T-cell (primary cell): ENCODE measurements at regions not wholly inside any gene's neighbourhood (a gene's known extent, or its start where the extent isn't known, plus 50 kb on each side); places are given as distances from the start of the nearest gene placed in this dataset.
"Not testable (repeated sequence)": the region's sequence is repeated elsewhere in the genome, so short reads cannot be mapped to it uniquely, and the experiment has no call there.

Experiments
- ATAC-seq, 4 experiments: fragments of 200-7000 bp in 3 of 4; fragments of 150-1000 bp in 1 of 4; cut with Tn5 transposase; replicated peaks in 1 of 4; 1 replicate in 3 of 4; 2 replicates in 1 of 4; pipeline ENCODE4 v1.10.0; 2021; ENCODE audit warnings: moderate library complexity in 3 of 4, mild to moderate bottlenecking in 2 of 4, moderate number of reproducible peaks in 1 of 4
- CTCF ChIA-PET, 2 donors: fragments of 300-600 bp; sonication (Branson Sonifier 250); formaldehyde crosslinking; loops; one replicate each; lab custom pipeline; 2022; ENCODE audit warnings: antibody characterized with exemption in 2 of 2; lab: Charles Lee
- POLR2A ChIA-PET, 2 donors: fragments of 300-600 bp; sonication (Branson Sonifier 250); formaldehyde crosslinking; loops; one replicate each; lab custom pipeline; 2022; ENCODE audit warnings: antibody characterized with exemption in 2 of 2; lab: Charles Lee
- DNase-seq, 35 experiments: peaks; one replicate each; pipeline versions ENCODE4 v3.0.0 to v3.0.0-alpha.2; 2013 to 2023
- H3K27ac ChIP-seq: one replicate; pipeline ENCODE4 v1.5.1; 2013; ENCODE audit warnings: low read length
- H3K27me3 ChIP-seq, 2 experiments: replicated peaks in 1 of 2; 1 replicate in 1 of 2; 2 replicates in 1 of 2; pipeline versions ENCODE4 v1.6.1 to v1.7.0; 2013; ENCODE audit warnings: low read length in 1 of 2, mixed read lengths in 1 of 2; ENCODE audit not compliant: control insufficient read depth in 2 of 2, insufficient read depth in 2 of 2; ENCODE audit errors: extremely low read depth in 1 of 2
- H3K36me3 ChIP-seq, 2 donors: 1 replicate in 1 of 2; 2 replicates in 1 of 2; pipeline versions ENCODE4 v1.6.1 to v1.7.0; 2013; ENCODE audit warnings: low read length in 1 of 2; ENCODE audit not compliant: control insufficient read depth in 2 of 2, insufficient read depth in 1 of 2; ENCODE audit errors: extremely low read depth in 1 of 2
- H3K4me1 ChIP-seq, 2 experiments: 1 replicate in 1 of 2; 2 replicates in 1 of 2; pipeline versions ENCODE4 v1.6.1 to v1.7.0; 2013; ENCODE audit warnings: low read length in 2 of 2, mixed read lengths in 1 of 2; ENCODE audit not compliant: insufficient read depth in 2 of 2, control insufficient read depth in 1 of 2; ENCODE audit errors: extremely low read depth in 1 of 2
- H3K4me3 ChIP-seq, 2 donors: 1 replicate in 1 of 2; 2 replicates in 1 of 2; pipeline versions ENCODE4 v1.5.1 to v1.7.0; 2013; ENCODE audit warnings: mild to moderate bottlenecking in 2 of 2, low read length in 1 of 2, moderate library complexity in 1 of 2; ENCODE audit not compliant: control insufficient read depth in 1 of 2; ENCODE audit errors: extremely low read depth in 1 of 2
- H3K9me3 ChIP-seq: 2 replicates; pipeline ENCODE4 v1.7.0; 2013
- H3K27ac Mint-ChIP-seq, 2 donors: one replicate each; pipeline ENCODE4 v1.8.0; 2020 to 2021; ENCODE audit warnings: mild to moderate bottlenecking in 2 of 2, mixed read lengths in 2 of 2
- H3K27me3 Mint-ChIP-seq, 2 donors: one replicate each; pipeline ENCODE4 v1.8.0; 2021 to 2022; ENCODE audit warnings: mixed read lengths in 2 of 2
- H3K36me3 Mint-ChIP-seq: one replicate; pipeline ENCODE4 v1.8.0; 2021; ENCODE audit warnings: mixed read lengths
- H3K4me1 Mint-ChIP-seq, 3 donors: one replicate each; pipeline ENCODE4 v1.8.0; 2020 to 2022; ENCODE audit warnings: mixed read lengths in 3 of 3, mild to moderate bottlenecking in 1 of 3
- H3K4me3 Mint-ChIP-seq, 3 donors: one replicate each; pipeline ENCODE4 v1.8.0; 2020 to 2022; ENCODE audit warnings: mild to moderate bottlenecking in 3 of 3, mixed read lengths in 3 of 3, moderate library complexity in 3 of 3
- H3K9me3 Mint-ChIP-seq, 3 donors: one replicate each; pipeline ENCODE4 v1.8.0; 2020 to 2022; ENCODE audit warnings: mixed read lengths in 3 of 3
- WGBS: methylation state at CpG from one replicate; pipeline ENCODE4 v1.1.5; 2013; ENCODE audit warnings: missing lambda C conversion rate; ENCODE audit not compliant: insufficient coverage; 5-methylcytosine and 5-hydroxymethylcytosine counted together

DNA sequence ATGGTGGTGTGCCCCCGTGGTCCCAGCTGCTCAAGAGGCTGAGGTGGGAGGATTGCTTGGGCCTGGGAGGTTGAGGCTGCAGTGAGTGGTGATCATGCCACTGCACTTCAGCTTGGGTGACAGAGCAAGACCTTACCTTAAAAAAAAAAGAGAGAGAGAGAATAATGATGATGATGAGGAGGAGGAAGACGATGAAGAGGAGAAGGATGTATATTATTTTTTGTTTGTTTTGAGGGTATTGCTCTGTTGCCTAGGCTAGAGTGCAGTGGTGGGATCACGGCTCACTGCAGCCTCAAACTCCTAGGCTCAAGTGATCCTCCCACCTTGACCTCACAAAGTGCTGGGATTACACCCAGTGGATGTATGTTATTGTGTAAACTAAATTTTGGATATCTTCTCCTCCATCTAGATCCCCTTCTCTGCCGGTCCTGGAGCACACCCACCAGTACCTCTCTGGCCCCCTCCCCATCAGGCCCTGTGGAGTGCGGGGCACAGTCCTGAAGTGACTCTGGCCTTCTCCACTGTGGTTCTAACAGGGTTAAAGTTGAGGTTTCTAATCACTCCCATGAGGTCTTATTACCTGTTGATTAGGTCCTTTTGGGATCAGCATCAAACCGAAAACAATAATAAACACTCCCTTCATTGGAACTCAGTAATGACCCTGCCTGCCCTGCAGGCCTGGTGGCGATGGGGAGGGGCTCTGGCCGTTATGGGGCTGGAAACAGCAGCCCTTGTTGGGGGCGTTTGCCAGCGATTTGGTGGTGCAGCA lies 60.5 kb upstream of the ZFHX3 start:
- ChIA-PET CTCF (no interaction called here), POLR2A (no interaction called here)
- Histone ChIP-seq H3K4me1 (no peaks in the 10 kb centered on the region), H3K36me3 (no peaks in the 10 kb centered on the region), H3K27me3 (no peaks in the 10 kb centered on the region), H3K9me3 (no peaks in the 10 kb centered on the region), H3K27ac (no peak overlapping the region), H3K4me3 (no peak overlapping the region)
- Mint-ChIP-seq H3K4me3 (no peak overlapping the region), H3K9me3 (no peaks in the 10 kb centered on the region), H3K27ac (no peak overlapping the region), H3K27me3 (no peaks in the 10 kb centered on the region), H3K36me3 (no peaks in the 10 kb centered on the region), H3K4me1 (no peaks in the 10 kb centered on the region)
- DNase-seq: no peak
- 83% methylated on average over 3 of the region's 10 CpGs for WGBS
- ATAC-seq: no peak

DNA sequence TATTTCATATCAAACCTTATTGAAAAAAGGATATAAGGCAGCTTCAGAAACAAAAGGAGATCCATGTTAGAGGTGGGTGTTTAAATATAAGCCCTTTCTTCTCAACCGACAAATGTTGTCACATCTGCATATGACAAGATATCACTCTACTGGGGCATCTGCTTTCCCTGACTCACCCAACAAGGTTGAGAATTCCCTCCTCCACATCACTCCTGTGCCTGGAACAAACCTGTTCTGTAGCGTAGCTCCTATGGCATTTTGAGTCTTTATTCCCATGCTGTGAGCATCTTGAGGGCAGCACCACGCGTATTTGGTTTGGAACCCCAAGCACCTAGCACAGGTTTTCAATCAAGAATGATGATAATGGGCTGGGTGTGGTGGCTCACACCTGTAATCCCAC lies 59.4 kb upstream of the ZFHX3 start:
- Mint-ChIP-seq H3K36me3 (no peaks in the 10 kb centered on the region), H3K9me3 (no peaks in the 10 kb centered on the region), H3K4me1 (no peaks in the 10 kb centered on the region), H3K27me3 (no peaks in the 10 kb centered on the region), H3K27ac (no peak overlapping the region), H3K4me3 (no peak overlapping the region)
- 100% methylated on average over 4 of the region's 4 CpGs for WGBS
- no peaks in the 10 kb centered on the region for H3K36me3 ChIP-seq
- no peak overlapping the region for H3K4me3 ChIP-seq
- H3K27ac ChIP-seq: no peak overlapping the region
- H3K9me3 ChIP-seq: no peaks in the 10 kb centered on the region
- POLR2A ChIA-PET: no interaction called here
- no peak for DNase-seq
- CTCF ChIA-PET: no interaction called here
- H3K4me1 ChIP-seq: no peaks in the 10 kb centered on the region
- no peak for ATAC-seq
- no peaks in the 10 kb centered on the region for H3K27me3 ChIP-seq

DNA sequence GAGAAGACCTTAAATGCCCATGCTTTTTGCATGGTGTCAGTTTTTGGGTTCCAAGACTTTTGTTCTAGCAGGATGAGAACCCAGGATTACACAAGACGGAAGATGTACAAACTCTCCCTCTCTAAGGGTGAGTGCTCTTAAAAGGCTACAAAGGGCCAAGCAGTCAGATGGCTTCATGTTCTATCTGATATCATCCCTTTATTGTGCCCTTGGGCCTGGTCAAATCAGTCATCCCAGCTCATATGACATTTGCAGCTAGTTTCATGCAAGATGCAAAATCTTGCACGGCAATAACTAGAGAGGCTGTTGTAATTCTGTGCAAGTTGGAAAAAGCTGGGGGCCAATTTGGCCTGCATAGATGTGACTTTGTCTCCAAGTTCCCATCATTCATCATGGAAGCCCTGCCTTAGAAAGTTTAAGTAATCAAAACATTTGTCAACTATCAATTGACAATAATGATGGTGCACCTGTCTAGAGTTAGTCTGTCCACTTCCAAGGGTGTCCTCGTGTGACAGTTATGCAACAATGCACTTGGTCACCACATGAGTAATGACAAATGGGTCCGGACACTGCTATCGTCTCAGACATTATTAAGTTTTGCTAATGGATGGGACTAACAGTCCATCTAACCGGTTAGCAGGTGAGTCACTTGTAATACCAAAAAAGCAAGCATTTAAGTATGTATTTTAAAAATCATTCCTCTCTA lies 58.6 kb upstream of the ZFHX3 start:
- no peaks in the 10 kb centered on the region for H3K4me1 Mint-ChIP-seq
- Histone ChIP-seq H3K4me3 (no peak overlapping the region), H3K9me3 (no peaks in the 10 kb centered on the region), H3K36me3 (no peaks in the 10 kb centered on the region), H3K27me3 (peaks cover 0 to 2% of the 10 kb centered on the region in 2 experiments), H3K4me1 (no peaks in the 10 kb centered on the region), H3K27ac (no peak overlapping the region)
- ChIA-PET POLR2A (no interaction called here), CTCF (no interaction called here)
- no peaks in the 10 kb centered on the region for H3K36me3 Mint-ChIP-seq
- no peak for DNase-seq
- 79% methylated on average over 2 of the region's 6 CpGs for WGBS
- no peak overlapping the region for H3K27ac Mint-ChIP-seq
- no peak overlapping the region for H3K4me3 Mint-ChIP-seq
- H3K9me3 Mint-ChIP-seq: no peaks in the 10 kb centered on the region
- ATAC-seq: no peak
- H3K27me3 Mint-ChIP-seq: no peaks in the 10 kb centered on the region

DNA sequence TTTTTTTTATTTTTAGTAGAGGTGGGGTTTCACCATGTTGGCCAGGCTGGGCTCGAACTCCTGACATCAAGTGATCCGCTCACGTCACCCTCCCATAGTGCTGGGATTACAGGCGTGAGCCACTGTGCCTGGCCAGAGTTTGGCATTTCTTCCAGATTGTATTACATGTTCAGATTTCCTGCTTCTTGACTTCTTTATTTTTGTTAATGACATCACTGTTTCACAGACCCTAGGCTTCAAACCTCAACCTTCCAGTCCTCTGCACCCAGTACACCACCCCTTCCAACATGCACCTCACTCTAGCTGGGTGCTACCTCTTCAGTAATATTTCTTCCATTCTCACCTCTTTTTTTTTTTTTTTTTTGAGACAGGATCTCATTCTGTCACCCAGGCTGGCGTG lies 53.6 kb upstream of the ZFHX3 start:
- ATAC-seq (no peak), DNase-seq (no peak)
- 100% methylated on average over 1 of the region's 5 CpGs for WGBS
- Mint-ChIP-seq H3K4me3 (no peak overlapping the region), H3K4me1 (no peaks in the 10 kb centered on the region), H3K27ac (no peak overlapping the region), H3K27me3 (no peaks in the 10 kb centered on the region), H3K36me3 (no peaks in the 10 kb centered on the region), H3K9me3 (no peaks in the 10 kb centered on the region)
- H3K4me3 ChIP-seq: no peak overlapping the region
- peaks cover 0 to 2% of the 10 kb centered on the region in 2 experiments for H3K27me3 ChIP-seq
- H3K36me3 ChIP-seq: no peaks in the 10 kb centered on the region
- CTCF ChIA-PET: no interaction called here
- H3K9me3 ChIP-seq: no peaks in the 10 kb centered on the region
- H3K4me1 ChIP-seq: no peaks in the 10 kb centered on the region
- no peak overlapping the region for H3K27ac ChIP-seq
- POLR2A ChIA-PET: interaction anchor here in 1 of 2 donors (0.6 kb wide), 1 partner anchor 16 kb away, joined by 3 read pairs; no protein-coding TSS in a partner anchor

DNA sequence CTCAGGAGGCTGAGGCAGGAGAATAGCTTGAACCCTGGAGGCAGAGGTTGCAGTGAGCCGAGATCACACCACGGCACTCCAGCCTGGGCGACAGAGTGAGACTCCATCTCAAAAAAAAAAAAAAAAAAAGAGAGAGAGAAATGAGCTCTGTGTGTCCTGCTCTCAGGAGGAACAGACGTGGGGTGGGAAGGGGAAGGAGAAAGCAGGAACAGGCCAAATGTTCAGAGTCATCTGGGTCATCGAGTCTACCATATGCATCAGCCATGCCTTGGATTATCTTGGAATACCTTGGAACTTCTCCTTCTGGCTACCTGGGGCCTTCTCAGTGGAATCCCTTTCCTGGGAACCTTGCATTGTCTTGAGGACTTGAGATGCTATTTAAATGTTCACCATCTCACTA lies 51.7 kb upstream of the ZFHX3 start:
- H3K36me3 ChIP-seq, H3K27ac Mint-ChIP-seq, H3K27ac ChIP-seq, H3K9me3 Mint-ChIP-seq, H3K4me1 ChIP-seq, H3K4me3 Mint-ChIP-seq, CTCF ChIA-PET, H3K4me1 Mint-ChIP-seq, H3K4me3 ChIP-seq, H3K27me3 Mint-ChIP-seq, H3K9me3 ChIP-seq, DNase-seq, H3K36me3 Mint-ChIP-seq, H3K27me3 ChIP-seq, POLR2A ChIA-PET, ATAC-seq: not testable (repeated sequence)
- 67% methylated on average over 2 of the region's 5 CpGs for WGBS
